DOHH2 (cell line): ENCODE measurements at regions not wholly inside any gene's neighbourhood (a gene's known extent, or its start where the extent isn't known, plus 50 kb on each side); places are given as distances from the start of the nearest gene placed in this dataset.
"Not testable (repeated sequence)": the region's sequence is repeated elsewhere in the genome, so short reads cannot be mapped to it uniquely, and the experiment has no call there.

ENCODE experiments used
- EZH2phosphoT487 ChIP-seq: fragments of 200-600 bp; sonication (generic); IDR thresholded peaks from 2 replicates; pipeline ENCODE4 v1.6.1; 2017; ENCODE audit warnings: borderline replicate concordance, mild to moderate bottlenecking, antibody characterized with exemption, low read length, moderate library complexity, mixed read lengths
- TF ChIP-seq, protein P1 (sequence below): fragments of 200-600 bp; sonication (generic); IDR thresholded peaks from one replicate; pipeline ENCODE4 v1.5.1; 2014; ENCODE audit warnings: antibody characterized with exemption, mild to moderate bottlenecking, low read depth, low read length; ENCODE audit not compliant: poor library complexity, severe bottlenecking

DNA sequence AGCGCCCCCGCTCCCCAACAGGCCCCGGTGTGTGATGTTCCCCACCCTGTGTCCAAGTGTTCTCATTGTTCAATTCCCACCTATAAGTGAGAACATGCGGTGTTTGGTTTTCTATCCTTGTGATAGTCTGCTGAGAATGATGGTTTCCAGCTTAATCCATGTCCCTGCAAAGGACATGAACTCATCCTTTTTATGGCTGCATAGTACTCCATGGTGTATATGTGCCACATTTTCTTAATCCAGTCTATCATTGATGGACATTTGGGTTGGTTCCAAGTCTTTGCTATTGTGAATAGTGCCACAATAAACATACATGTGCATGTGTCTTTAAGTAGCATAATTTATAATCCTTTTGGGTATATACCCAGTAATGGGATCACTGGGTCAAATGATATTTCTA, 59.8 kb upstream of the ADPGK start:
- TF ChIP-seq, protein P1, sequence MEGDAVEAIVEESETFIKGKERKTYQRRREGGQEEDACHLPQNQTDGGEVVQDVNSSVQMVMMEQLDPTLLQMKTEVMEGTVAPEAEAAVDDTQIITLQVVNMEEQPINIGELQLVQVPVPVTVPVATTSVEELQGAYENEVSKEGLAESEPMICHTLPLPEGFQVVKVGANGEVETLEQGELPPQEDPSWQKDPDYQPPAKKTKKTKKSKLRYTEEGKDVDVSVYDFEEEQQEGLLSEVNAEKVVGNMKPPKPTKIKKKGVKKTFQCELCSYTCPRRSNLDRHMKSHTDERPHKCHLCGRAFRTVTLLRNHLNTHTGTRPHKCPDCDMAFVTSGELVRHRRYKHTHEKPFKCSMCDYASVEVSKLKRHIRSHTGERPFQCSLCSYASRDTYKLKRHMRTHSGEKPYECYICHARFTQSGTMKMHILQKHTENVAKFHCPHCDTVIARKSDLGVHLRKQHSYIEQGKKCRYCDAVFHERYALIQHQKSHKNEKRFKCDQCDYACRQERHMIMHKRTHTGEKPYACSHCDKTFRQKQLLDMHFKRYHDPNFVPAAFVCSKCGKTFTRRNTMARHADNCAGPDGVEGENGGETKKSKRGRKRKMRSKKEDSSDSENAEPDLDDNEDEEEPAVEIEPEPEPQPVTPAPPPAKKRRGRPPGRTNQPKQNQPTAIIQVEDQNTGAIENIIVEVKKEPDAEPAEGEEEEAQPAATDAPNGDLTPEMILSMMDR, result not testable (repeated sequence)
- not testable (repeated sequence) for TF ChIP-seq EZH2phosphoT487
